SIG-M5 treated with dmso at 0.1 percent for 504 hours (cell line): ENCODE measurements at regions not wholly inside any gene's neighbourhood (a gene's known extent, or its start where the extent isn't known, plus 50 kb on each side); places are given as distances from the start of the nearest gene placed in this dataset.

Experiments
- DNase-seq: peaks from one replicate; lab custom pipeline; 2025; ENCODE audit not compliant: unreplicated experiment; lab: John Stamatoyannopoulos, UW

DNA sequence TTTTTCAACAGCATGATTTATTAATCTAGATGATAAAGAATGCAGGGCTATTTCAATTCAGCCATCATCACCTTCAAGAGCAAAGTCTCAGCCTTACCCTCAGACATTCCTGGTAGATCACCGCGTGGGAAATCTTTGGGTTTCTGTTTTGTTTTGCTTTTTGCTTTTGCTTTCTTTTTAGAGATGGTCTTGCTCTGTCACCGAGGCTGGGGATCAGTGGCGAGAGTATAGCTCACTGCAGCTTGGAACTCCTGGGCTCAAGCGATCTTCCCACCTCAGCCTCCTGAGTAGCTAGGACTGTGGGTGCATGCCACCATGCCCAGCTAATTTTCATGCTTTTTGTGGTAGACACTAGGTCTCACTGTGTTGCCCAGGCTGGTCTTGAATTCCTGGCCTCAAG is 289.7 kb downstream of the AJAP1 start:
- DNase-seq: no peak

DNA sequence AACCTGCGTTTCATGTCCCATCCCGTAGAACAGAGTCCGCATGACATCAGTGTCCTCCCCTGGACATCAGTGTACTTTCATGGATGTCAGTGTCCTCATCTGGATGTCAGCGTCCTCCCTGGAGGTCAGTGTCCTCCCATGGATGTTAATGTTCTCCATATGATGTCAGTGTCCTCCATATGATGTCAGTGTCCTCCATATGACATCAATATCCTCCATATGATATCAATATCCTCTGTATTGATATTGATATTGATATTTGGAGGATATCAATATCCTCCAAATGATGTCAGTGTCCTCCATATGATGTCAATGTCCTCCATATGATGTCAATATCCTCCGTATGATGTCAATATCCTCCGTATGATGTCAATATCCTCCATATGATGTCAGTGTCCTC is 284.9 kb downstream of the AJAP1 start:
- DNase-seq: no peak

DNA sequence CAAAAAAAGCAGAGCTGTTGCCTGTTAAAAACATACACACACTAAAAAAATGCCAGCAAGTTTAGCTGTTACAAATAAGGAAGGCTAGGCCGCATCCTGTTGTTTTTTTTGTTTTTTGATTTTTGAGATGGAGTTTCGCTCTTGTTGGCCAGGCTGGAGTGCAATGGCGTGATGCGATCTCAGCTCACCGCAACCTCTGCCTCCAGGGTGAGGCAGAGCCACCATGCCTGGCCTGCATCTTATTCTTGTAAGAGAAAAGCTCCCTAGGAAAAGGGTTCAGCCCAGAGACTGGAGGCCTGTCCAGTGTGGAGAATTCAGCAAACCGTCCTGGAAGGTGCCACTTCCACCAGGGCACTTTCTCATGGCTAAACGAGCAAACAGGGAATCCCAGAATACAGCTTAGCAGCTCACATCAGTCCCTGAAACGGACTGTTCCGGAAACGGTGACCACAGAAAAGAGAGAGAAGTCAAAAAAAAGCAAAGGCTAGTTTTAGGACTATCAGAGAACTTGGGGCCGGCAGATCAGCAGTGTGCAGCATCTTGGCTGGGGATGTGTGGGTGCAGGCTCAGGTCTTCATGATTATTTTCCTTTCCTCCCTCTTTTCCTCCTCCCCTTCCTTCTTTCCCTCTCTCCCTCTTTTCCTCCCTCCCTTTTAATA is 283.6 kb downstream of the AJAP1 start:
- DNase-seq: no peak

DNA sequence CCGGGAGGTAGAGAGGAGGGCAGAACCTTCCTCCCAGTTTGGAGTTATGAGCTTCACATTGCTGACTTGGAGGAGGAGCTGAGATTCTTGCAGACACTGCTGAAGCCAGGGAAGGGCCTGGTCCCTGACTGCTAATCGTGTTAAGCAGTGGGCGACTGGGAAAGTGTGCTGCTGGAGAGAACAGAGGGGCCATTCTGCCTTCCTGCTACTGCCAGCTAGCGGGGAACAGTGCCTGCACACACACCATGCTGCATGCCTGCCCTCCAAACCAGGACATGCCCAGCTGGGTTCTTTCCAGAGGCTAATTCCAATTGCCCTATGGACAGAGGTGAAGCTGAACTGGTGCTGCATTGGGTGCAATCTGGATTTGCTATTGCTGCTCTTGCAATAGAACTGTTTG is 281.4 kb downstream of the AJAP1 start:
- no peak for DNase-seq

DNA sequence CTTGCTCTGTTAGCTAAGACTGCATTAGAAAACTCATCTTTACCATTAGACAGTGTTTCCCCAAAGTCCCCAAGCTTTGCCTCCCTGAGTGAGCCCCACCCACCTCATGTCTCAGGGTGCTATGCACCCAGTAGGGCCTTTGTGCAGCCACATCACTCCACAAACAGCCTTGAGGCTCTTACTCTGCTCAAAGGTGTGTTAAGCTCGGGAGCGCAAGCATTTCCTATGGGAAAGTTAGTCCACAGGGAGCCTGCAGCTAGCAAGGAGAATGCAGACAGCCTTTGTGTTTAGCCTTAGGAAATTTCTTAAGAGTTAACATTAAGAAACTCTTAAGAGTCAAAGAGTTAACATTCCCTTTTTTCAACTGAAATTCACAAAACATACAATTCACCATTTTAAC is 278.8 kb downstream of the AJAP1 start:
- DNase-seq: no peak

DNA sequence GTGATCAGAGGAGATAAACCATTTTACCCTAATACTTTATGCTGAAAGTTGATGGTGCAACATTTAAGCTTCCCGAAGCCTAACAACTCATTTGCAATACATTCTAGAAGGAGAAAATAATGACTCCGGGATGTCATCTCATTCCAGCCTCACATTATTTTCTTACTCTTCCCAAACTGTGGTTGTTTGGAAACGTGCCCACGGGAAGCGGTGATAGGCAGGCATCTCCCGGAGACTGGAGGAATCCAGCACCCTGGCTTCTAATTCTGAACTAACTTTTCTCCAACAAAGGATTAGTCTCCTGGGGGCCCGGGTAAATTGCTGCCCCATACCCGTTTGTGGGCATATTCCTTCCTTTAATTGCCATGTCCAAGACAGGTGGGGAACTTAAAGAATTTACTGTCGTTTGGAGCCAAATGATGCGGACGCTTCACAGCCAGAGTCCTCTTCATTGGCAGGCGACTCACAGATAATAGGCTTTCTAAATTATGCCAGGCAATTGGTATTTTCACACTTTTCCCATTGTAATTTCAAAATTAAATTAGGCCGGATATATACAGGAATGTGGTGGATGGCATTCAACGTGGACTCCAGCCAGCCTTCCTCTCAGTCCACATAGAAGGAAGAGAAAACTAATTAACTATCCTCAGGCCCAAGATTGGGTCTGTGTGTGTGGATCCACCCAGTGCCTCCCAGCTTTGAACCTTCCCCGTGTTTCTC is 278.1 kb downstream of the AJAP1 start:
- DNase-seq: no peak

DNA sequence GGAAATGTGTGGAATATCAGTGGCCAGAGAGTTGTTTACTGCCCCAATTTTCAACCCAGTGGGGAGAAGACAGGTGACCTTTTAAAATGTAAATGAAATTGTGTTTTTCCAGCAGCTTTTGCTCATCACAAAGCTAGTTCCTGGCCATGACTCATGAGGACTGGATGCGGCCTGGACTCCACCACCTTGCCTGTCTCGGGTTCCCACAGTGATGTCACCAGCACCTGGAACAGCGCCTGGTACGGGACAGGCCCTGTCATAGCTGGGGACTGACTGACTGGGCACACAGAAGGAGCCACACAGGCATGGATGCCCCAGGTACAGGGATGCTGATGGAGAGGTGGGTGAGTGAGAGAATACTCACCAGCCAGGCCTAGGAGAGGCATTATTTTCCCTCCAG is 277.1 kb downstream of the AJAP1 start:
- no peak for DNase-seq

DNA sequence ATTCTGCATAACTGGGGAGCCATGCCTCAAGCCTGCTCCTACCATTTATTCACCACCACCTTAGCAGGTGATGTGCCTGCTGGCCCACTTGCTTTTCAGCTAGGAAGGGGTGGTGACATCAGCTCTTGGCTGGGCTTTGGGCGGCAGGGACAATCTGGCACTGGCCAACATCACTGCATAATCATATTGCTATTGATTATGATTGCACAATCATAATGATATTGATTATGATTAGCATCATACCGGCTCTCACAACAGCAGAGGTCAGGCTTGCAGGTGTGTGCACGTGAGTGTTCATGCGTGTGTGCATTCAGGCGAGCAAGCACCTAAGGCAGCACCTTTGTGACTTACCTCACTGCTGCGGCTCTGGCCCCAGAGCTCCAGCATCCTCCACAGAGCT is 273.8 kb downstream of the AJAP1 start:
- DNase-seq: no peak

DNA sequence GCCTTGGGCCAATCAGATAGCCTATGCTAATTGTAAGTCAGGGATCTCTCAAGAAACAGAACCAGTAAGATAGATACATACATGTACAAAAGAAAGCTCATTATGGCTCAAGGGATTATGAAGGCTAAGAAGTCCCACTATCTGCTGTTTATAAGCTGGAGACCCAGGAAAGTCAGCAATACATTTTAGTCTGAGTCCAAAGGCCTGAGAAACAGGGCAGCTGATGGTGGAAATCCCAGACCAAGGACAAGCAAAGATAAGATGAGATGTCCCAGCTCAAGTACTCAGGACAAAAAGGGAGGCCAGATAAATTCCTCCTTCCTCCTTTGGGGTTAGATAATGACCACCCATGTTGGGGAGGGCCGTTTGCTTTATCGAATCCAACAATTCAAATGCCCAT is 269.9 kb downstream of the AJAP1 start:
- DNase-seq: no peak

DNA sequence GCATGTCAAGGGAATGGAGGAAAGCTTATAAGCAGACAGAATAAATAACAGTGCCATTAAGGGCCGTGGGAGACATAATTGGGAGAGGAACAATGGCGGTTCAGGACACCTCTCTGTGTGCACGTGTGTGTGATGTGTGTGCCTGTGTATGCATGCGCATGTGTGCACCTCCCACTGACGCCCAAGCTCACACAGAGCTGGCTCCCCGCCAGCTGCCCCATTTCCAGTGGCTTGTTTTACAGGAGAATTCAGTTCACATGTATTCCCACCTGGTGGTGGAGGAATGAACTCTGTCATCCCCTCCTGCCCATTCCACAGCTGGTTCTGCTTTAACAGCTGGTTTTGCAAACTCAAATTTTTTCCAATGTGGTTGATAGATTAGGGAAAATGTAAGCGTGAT is 262.2 kb downstream of the AJAP1 start:
- DNase-seq: no peak

DNA sequence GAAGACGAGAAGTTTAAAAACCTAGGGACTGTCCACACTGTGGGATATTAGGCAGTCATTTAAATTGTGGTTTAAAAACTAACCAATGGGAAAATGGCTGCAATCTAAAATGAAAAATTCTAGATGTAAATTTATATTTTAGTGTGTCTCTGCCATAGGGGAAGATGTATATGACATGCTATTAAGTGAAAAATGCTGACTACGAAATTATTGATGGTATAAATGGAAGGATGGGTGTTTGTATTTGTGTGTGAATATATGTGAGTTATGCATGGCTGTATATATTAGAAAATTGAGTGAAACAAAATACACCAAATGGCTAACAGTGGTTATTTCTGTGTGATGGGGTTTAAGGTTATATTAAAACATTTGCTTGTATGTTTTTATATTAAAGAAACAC is 260.7 kb downstream of the AJAP1 start:
- no peak for DNase-seq

DNA sequence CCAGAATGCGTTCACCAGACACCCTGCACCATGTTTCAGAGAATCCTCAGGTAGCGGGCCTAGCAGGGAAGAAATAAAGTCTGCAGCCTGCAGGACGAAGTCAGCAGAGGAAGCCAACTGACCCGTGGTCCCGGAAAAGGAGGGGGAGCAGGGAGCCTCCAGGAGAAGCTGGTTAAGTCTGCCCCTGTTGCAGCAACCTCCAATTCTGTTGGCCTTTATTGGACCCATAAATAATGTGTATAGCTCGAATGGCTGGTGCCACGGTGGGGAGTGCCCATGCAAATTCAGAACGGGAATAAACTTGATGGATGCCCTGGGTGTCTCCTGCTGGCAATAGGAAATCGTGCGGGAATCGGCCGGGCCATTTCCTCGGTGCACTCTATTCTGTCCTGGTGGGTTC is 254.1 kb downstream of the AJAP1 start:
- no peak for DNase-seq

DNA sequence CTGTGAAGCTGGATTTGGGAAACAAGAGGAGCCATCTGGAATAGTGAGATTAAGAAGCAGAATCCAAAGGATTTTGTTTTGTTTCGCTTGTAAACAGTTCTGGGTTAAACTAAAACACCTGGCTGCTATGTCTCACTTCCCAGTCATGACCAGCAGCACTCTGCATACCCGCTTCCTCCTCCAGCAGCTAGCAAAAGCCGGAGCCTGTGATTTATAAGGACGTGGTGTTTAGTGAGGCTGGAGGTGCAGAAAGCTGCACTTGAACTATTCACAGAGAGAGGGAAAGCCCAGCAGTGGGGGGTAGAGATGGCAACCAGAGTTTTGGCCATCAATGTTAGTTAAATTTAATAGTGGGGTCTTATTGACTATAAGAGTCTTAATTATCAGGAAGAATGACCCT is 240.2 kb downstream of the AJAP1 start:
- DNase-seq: no peak

DNA sequence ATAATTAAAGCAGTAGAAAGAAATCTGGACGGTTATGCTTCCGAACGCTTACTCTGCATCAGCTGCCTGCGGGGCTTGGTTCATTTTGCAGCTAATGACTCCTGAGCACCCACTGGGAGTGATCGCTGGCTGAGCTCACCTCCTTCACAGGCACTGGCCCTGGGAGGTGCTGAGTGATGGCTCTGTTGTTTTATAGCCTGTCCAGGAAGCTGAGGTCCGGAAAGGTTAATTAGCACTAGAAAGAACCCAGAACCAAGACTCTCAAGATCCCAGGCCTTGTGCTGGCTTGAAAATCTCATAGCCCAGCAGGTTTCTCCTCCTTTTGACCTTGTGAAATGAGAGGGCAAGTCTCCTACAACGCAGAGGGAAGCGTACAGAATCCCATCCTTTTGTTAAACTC is 226.2 kb downstream of the AJAP1 start:
- no peak for DNase-seq

DNA sequence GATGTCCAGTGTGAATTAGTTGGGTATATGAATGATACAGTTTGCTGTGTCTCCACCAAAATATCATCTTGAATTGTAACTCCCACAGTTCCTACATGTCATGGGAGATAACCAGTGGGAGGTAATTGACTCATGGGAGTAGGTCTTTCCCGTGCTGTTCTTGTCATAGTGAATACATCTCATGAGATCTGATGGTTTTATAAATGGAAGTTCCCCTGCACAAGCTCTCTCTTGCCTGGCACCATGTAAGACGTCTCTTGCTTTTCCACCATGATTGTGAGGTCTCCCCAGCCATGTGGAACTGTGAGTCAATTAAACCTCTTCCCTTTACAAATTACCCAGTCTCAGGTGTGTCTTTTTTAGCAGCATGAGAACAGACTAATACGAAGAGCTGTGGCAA is 223.0 kb downstream of the AJAP1 start:
- DNase-seq: no peak

DNA sequence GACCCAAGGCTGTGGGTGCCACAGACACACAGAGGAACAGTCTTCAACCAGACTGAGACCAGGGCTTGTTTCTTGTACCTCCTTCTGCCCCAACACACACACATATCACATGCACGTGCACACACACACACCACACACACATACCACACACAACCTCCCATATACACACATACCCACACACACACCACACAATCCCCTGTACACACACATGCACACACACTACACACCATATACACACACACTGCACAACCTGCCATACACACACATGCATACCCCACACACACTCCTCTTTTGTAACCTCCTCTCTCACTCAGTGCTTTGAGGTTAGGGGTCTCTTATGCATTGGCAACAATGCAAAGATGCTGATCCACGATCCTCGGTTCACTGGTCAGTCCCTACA is 217.0 kb downstream of the AJAP1 start:
- DNase-seq: no peak

DNA sequence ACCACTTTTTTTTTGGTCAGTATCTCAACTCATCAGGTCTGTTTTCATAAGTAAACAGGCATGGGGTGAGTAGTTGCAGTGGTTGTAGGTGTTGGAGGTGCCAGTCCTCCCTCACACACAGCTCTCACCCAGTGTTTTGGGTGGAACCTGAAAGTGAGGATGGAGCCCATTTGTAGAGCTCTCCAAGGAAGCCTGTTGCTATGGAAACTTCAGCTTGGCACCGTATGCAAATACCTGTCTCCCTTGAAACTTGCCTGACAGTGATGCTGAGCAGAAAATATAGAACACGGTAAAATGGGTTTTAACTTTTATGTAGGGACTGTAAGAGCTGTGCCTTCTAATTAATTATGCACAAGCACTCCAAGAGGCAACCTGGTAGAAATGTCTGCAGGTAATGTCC is 214.1 kb downstream of the AJAP1 start:
- DNase-seq: no peak

DNA sequence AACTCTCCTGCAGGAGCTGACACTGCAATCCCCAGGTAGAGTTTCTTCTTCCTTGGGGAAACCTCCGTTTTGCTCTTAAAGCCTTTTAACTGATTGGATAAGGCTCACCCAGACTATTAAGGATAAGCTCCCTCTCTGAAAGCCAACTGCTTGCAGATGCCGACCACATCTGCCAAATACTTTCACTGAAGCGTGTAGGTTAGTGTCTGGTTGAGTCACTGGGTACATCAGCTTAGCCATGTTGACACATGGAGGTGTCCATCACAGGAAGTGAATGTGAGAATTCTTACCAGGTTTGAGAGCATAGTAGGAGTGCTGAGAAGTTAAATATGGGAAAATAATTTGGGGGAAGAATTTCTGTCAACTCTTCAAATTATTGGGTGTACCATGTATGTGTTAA is 202.0 kb downstream of the AJAP1 start:
- DNase-seq: no peak

DNA sequence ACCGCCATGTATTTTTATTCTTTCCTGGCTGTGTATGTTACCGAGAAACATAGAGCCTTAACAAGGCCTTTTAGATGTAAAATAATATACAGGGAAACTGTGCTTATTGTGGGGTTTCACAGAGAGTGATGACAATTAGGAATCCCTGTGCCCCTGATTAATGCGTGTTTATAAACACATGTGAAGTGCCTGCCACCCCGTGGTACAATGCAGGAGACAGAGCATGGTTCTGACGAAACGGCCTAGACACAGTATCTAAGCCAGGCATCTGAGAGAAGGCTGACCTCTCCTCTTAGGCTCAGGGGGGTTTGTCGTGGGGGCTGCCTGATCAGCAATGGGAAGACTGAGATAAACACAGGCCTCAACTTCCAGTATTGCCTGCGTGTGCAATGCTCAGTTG is 200.0 kb downstream of the AJAP1 start:
- no peak for DNase-seq

DNA sequence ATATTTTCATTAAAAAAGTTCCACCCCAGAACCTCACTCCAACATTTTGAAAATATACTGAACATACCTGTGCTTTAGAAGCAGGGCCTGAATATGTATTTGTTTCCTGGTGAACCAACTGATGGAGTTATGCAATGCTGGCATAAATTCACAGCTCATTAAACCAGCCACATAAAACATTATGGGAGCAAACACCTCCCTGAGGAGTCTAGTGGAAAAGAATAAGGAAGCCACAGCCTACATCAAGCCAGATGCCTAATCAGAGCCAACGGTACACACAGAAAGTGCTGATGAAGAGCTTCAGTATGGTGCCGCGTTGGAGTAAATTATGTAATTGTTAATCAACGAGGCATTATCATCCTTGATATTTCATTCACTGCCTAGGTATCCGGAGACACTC is 199.5 kb downstream of the AJAP1 start:
- no peak for DNase-seq

DNA sequence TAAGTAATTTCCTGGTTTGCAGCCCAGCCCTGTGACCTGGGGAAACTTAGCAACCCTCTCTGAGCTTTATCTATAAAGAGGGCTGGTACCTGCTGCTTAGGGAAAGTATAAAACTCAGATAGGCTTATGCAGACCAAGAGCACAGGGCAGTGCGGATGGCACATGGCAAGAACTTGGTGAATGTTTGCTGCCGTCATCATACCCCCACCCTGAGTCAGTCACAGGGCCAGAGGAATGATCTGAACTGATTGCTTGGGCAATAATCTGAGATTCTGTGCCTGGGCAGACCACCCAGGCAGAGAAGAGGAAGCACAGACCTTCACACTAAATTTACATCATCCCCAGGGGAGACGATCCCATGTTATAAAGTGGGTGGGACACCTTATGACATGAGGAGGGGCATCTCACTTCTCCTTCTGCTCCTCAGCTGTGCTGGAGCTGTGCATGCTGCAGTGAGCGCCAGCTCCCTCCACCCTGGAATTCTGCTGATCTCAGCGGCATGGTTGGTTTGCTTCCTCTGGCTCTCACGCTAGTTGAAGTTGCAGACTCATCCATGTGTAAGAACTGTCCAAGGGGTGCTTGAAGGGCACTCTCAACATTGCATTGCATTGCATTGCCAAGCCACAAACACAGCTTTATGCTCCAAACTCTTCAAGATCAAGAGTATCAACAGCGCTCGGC is 197.1 kb downstream of the AJAP1 start:
- DNase-seq: no peak

DNA sequence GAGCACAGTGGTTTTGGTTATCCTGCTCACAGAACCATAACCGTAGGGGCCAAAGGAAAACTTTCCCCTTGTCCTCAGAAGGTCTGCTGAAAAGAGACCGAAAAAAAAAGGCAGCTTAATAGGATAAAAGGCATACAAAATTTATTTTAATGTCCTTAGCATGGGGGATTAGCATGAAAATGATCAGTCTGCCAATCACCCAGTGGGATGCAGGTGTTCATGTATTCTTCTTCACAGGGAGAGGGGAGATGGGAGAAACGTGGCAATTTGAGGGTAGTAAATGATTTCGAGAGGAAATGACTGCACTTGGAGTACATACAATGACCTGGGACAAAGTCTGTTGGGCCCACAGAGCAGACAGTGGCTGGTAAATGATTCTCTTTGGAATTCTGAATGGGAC is 194.0 kb downstream of the AJAP1 start:
- DNase-seq: no peak

DNA sequence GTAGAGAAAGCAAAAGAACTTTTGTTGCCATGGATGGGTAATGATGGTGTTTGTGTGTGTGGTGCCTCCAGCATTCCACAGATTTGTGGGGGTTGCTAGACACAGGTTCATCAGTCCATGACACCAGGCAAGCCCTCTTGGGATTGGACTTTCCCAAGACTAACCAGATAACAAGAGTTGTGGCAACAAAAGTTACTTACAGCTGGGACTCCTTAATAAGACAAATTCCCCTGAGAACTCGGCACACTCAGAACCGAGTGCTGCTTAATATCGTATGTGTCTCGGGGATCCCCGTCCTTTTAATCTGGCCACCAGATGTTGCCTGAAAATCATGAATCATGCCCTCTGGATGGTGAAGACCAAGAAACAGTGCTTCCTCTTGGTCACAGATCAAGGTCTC is 193.3 kb downstream of the AJAP1 start:
- no peak for DNase-seq
